Spleen (tissue), 11 donors: ENCODE measurements at regions not wholly inside any gene's neighbourhood (a gene's known extent, or its start where the extent isn't known, plus 50 kb on each side); places are given as distances from the start of the nearest gene placed in this dataset.

Source experiments
- DNase-seq: peaks from one replicate; pipeline ENCODE4 v3.0.0-alpha.2; 2020
- H3K27ac ChIP-seq, 8 donors: fragments of 200-600 bp; sonication (generic) in 7 of 8; 1 replicate in 4 of 8; 2 replicates in 4 of 8; pipeline versions ENCODE4 v1.5.0 to v1.8.0; 2016 to 2021; ENCODE audit warnings: inconsistent platforms in 4 of 8, mild to moderate bottlenecking in 4 of 8, moderate library complexity in 1 of 8
- H3K27me3 ChIP-seq, 7 donors: fragments of 200-600 bp; sonication (generic) in 6 of 7; replicated peaks in 1 of 7; 1 replicate in 4 of 7; 2 replicates in 3 of 7; pipeline versions ENCODE4 v1.5.0 to v1.8.0; 2016 to 2021; ENCODE audit warnings: inconsistent platforms in 3 of 7, mild to moderate bottlenecking in 1 of 7
- H3K36me3 ChIP-seq, 6 donors: fragments of 200-600 bp; sonication (generic) in 5 of 6; 1 replicate in 4 of 6; 2 replicates in 2 of 6; pipeline versions ENCODE4 v1.5.0 to v1.8.0; 2016 to 2021; ENCODE audit warnings: inconsistent platforms in 2 of 6
- H3K4me1 ChIP-seq, 6 donors: fragments of 200-600 bp; sonication (generic) in 5 of 6; 1 replicate in 3 of 6; 2 replicates in 3 of 6; pipeline versions ENCODE4 v1.5.0 to v1.8.0; 2016 to 2021; ENCODE audit warnings: inconsistent platforms in 3 of 6
- H3K4me3 ChIP-seq, 8 donors: fragments of 200-600 bp; sonication (generic) in 7 of 8; 1 replicate in 4 of 8; 2 replicates in 4 of 8; pipeline versions ENCODE4 v1.5.0 to v1.8.0; 2016 to 2021; ENCODE audit warnings: inconsistent platforms in 4 of 8, mild to moderate bottlenecking in 4 of 8, moderate library complexity in 2 of 8
- H3K9me3 ChIP-seq, 8 donors: fragments of 200-600 bp; sonication (generic) in 7 of 8; 1 replicate in 4 of 8; 2 replicates in 4 of 8; pipeline versions ENCODE4 v1.5.0 to v1.8.0; 2016 to 2021; ENCODE audit warnings: inconsistent platforms in 4 of 8
- POLR2A ChIP-seq, 3 donors: fragments of 450-650 bp; IDR thresholded peaks; one replicate each; pipeline ENCODE4 v1.5.1; 2017; ENCODE audit warnings: antibody characterized with exemption in 3 of 3, mild to moderate bottlenecking in 1 of 3
- POLR2AphosphoS5 ChIP-seq, 3 donors: sonication (generic); formaldehyde crosslinking; IDR thresholded peaks; one replicate each; pipeline ENCODE4 v1.5.1; 2017; ENCODE audit warnings: antibody characterized with exemption in 3 of 3
- WGBS, 5 donors: extraction: QIAGEN DNeasy Blood & Tissue Kit in 3 of 5; methylation state at CpG; one replicate each; pipeline versions ENCODE4 v1.1.5 to v1.1.7; 2013 to 2018; 5-methylcytosine and 5-hydroxymethylcytosine counted together
- intact Hi-C: fragments of 100-400 bp; cut with DNase I; formaldehyde crosslinking; loops from one replicate; pipeline ENCODE4 v1.15.0; 2023; ENCODE audit warnings: low total_unique reads
- TF ChIP-seq, protein P1 (sequence below), 11 experiments: fragments of 200-600 bp in 7 of 11; fragments of 450-650 bp in 4 of 11; sonication (generic) in 4 of 11; IDR thresholded peaks in 8 of 11; conservative IDR thresholded peaks in 3 of 11; 1 replicate in 7 of 11; 2 replicates in 4 of 11; pipeline versions ENCODE4 v1.4.0 to v1.8.0; 2016 to 2021; ENCODE audit warnings: antibody characterized with exemption in 11 of 11, inconsistent platforms in 4 of 11, mild to moderate bottlenecking in 1 of 11
- donor health status: healthy with polysubstance abuse.
- donor health status: DM: no; HTN: no; CAD: no; lungs with moderate emphysema.
- donor health status: DM: no; HTN: no; CAD: no.
- donor health status: Bipolar disorder and iron deficiency.
- donor health status: healthy.
- donor health status: DM: no; HTN: no; CAD: no.
- donor health status: DM: yes; HTN: yes; CAD: no.

DNA sequence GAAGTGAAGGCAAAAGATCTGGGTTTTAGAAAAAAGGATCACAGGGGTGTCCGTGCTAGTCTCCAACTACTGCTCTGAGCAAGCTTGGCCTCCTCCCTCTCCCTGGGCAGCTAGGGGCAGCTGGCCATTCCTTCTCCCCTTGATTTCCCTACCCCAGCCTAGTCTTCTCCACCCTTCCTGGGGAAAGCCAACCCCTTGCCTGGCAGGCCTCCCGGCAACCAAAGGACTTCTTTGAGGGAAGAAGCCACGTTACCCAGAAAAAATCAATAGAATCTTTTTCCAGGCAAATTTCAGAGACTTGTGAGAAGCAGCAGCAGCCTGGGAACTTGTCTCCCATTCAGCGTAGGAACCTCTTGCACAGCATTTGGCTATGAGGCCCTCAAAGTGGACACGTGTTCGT, 91.5 kb downstream of the MIAT start:
- DNase-seq, result no peak
- H3K9me3 ChIP-seq, result peaks cover 0 to 14% (median 8%) of the 10 kb centered on the region in 8 donors
- no peaks in the 10 kb centered on the region for H3K27me3 ChIP-seq
- peaks cover 0 to 13% (median 0%) of the 10 kb centered on the region in 6 donors for H3K4me1 ChIP-seq
- intact Hi-C loops, result no loop called here
- no peak overlapping the region for H3K27ac ChIP-seq
- H3K36me3 ChIP-seq, result peaks cover 0 to 12% (median 0%) of the 10 kb centered on the region in 6 donors
- WGBS, 5 donors, result 82 to 87% (median 84%) methylated on average over 6 of the region's 6 CpGs
- TF ChIP-seq POLR2AphosphoS5 (IDR thresholded peaks at IDR 0.05), result no peak
- no peak for TF ChIP-seq POLR2A (IDR thresholded peaks at IDR 0.05)
- TF ChIP-seq, protein P1, sequence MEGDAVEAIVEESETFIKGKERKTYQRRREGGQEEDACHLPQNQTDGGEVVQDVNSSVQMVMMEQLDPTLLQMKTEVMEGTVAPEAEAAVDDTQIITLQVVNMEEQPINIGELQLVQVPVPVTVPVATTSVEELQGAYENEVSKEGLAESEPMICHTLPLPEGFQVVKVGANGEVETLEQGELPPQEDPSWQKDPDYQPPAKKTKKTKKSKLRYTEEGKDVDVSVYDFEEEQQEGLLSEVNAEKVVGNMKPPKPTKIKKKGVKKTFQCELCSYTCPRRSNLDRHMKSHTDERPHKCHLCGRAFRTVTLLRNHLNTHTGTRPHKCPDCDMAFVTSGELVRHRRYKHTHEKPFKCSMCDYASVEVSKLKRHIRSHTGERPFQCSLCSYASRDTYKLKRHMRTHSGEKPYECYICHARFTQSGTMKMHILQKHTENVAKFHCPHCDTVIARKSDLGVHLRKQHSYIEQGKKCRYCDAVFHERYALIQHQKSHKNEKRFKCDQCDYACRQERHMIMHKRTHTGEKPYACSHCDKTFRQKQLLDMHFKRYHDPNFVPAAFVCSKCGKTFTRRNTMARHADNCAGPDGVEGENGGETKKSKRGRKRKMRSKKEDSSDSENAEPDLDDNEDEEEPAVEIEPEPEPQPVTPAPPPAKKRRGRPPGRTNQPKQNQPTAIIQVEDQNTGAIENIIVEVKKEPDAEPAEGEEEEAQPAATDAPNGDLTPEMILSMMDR (IDR thresholded peaks at IDR 0.05 in 8 of 11, conservative IDR thresholded peaks at IDR 0.05 in 3 of 11), result no peak
- no peak overlapping the region for H3K4me3 ChIP-seq

DNA sequence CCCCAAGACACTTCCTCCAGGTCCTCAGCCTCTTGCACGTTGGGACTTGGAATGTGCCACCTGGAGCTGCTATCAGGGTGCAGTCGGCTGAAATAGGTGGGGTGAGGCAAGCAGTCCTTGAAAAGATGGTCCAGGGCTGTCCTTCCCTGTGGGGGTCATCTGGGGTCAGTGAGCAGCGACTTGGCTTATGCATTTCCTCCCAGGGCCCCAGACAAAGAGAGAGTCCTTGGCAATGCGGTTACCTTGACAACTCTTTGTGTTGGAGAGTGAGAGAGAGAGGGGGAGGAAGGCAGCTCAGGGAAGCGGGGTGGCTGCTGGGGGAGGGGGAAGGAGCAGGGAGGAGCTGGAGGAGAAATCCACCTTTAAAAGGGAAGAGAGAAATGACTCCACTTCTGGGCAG, 93.8 kb downstream of the MIAT start:
- H3K36me3 ChIP-seq, result peaks cover 0 to 18% (median 0%) of the 10 kb centered on the region in 6 donors
- DNase-seq, result no peak
- no peak overlapping the region for H3K27ac ChIP-seq
- no peak overlapping the region for H3K4me3 ChIP-seq
- no peaks in the 10 kb centered on the region for H3K27me3 ChIP-seq
- peaks cover 0 to 13% (median 1%) of the 10 kb centered on the region in 6 donors for H3K4me1 ChIP-seq
- TF ChIP-seq, protein P1 (IDR thresholded peaks at IDR 0.05 in 8 of 11, conservative IDR thresholded peaks at IDR 0.05 in 3 of 11), result no peak
- no peak for TF ChIP-seq POLR2A (IDR thresholded peaks at IDR 0.05)
- WGBS, 5 donors, result 35 to 42% (median 38%) methylated on average over 5 of the region's 5 CpGs
- H3K9me3 ChIP-seq, result peaks cover 0 to 14% (median 8%) of the 10 kb centered on the region in 8 donors
- intact Hi-C loops, result no loop called here

DNA sequence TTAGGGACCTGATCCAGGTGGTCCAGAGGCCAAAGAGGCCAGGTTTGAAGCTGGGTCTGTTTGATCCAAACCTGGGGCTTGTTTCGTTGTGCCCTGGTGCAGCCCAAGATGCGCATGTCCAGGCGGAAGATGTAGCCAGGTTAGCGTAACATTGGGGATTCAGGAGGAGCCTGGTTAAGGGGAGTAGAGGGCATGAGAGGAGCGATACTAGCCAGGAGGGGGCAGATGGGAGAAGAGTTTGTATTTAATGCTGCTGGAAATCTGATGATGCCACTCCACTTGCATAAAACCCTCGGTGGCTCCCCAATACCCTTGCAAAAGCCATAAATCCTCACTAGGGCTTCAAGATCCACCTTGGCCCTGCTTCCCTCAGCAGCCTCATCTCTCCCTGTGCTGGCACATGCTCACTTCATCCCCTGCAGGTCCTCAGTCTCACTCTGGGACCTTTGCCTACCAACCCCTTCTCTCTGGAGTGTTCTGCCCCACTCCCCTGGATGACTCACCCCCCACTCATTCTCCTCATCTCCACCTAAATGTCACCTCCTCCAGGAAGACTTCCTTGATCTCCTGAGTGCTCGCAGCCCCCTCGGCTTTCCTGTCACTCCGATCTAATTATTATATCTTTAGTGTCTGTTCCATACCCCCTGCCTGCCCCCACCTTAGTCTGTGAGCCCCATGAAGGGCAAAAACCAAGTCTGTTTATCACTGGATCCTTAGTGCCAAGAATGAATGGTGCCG, 95.9 kb downstream of the MIAT start:
- Histone ChIP-seq H3K9me3 (peaks cover 0 to 27% (median 12%) of the 10 kb centered on the region in 8 donors), H3K27ac (no peak overlapping the region), H3K27me3 (no peaks in the 10 kb centered on the region), H3K36me3 (peaks cover 0 to 22% (median 0%) of the 10 kb centered on the region in 6 donors), H3K4me1 (peaks cover 0 to 21% (median 6%) of the 10 kb centered on the region in 6 donors), H3K4me3 (no peak overlapping the region)
- WGBS, 5 donors, result 94 to 97% (median 96%) methylated on average over 10 of the region's 10 CpGs
- TF ChIP-seq, protein P1 (IDR thresholded peaks at IDR 0.05 in 8 of 11, conservative IDR thresholded peaks at IDR 0.05 in 3 of 11), result no peak
- TF ChIP-seq POLR2A (IDR thresholded peaks at IDR 0.05) (no peak), POLR2AphosphoS5 (IDR thresholded peaks at IDR 0.05) (no peak)
- intact Hi-C loops, result no loop called here
- DNase-seq, result no peak

DNA sequence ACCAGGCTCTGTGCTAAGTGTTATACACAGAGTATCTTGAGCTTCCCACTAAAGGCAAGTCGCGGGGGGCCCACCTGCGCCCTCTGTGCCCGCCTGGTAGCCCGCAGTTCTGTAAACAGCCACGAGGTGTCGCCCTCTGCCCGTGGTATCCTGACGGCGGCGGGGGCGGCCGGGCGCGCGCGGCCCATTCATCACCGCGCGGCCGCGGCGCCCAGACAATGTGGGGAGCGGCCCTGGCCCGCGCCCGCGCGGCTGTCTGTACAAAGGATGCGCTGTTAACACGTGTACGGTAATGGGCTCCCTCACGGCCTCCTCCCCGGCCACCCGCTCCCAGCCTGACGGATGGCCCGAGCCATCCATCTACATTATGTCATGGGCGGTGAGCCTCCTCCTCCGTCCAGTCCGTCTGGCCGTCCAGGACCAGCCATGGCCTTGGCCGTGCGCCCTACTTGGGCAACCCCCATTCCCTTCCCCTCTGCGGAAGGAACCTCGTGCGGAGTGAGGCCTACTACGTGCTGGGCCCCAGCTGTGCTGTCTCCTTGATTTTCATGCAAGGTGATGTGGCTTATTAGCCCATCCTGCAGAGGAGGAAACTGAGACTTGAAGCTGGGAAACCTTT, 99.4 kb downstream of the MIAT start:
- H3K27ac ChIP-seq, result no peak overlapping the region
- peaks cover 0 to 20% (median 8%) of the 10 kb centered on the region in 8 donors for H3K9me3 ChIP-seq
- H3K36me3 ChIP-seq, result peaks cover 0 to 10% (median 0%) of the 10 kb centered on the region in 6 donors
- DNase-seq, result peak; percentile 75
- no peaks in the 10 kb centered on the region for H3K27me3 ChIP-seq
- peak overlapping the region in 2 of 8 donors; percentile 13 to 50 for H3K4me3 ChIP-seq
- peaks cover 0 to 10% (median 6%) of the 10 kb centered on the region in 6 donors for H3K4me1 ChIP-seq
- WGBS, 5 donors, result 18 to 52% (median 23%) methylated on average over 20 to 47 of the region's 47 CpGs
- intact Hi-C loops, result loop anchor here (5.0 kb wide), 1 partner anchor 1046 kb away; the partner anchor contains the start of gene MN1
- TF ChIP-seq POLR2AphosphoS5 (IDR thresholded peaks at IDR 0.05) (peak in 2 of 3 donors; percentile 11 to 23), POLR2A (IDR thresholded peaks at IDR 0.05) (no peak)
- TF ChIP-seq, protein P1 (IDR thresholded peaks at IDR 0.05 in 8 of 11, conservative IDR thresholded peaks at IDR 0.05 in 3 of 11), result peak in 10 of 11 experiments; percentile 45 to 93 (median 80)
